B cell (primary cell): ENCODE measurements at regions not wholly inside any gene's neighbourhood (a gene's known extent, or its start where the extent isn't known, plus 50 kb on each side); places are given as distances from the start of the nearest gene placed in this dataset.

ENCODE experiments used
- ATAC-seq: fragments of 200-7000 bp; cut with Tn5 transposase; one replicate; pipeline ENCODE4 v1.10.0; 2021; ENCODE audit warnings: low read depth, mild to moderate bottlenecking, moderate number of reproducible peaks, moderate library complexity
- CTCF ChIA-PET: fragments of 350-600 bp; sonication (Branson Sonifier 250); formaldehyde crosslinking; loops from one replicate; lab custom pipeline; 2021; ENCODE audit warnings: antibody characterized with exemption, inconsistent platforms; lab: Charles Lee
- POLR2A ChIA-PET: fragments of 350-600 bp; sonication (Branson Sonifier 250); formaldehyde crosslinking; loops from one replicate; lab custom pipeline; 2021; ENCODE audit warnings: antibody characterized with exemption; lab: Charles Lee
- DNase-seq: peaks from one replicate; pipeline ENCODE4 v3.0.0; 2013
- H2AFZ ChIP-seq: 2 replicates; pipeline ENCODE4 v1.6.1; 2012; ENCODE audit warnings: mild to moderate bottlenecking, low read depth, low read length; ENCODE audit not compliant: insufficient read depth, poor library complexity, severe bottlenecking
- H3K27ac ChIP-seq, 2 donors: 1 replicate in 1 of 2; 2 replicates in 1 of 2; pipeline ENCODE4 v1.5.1; 2012 to 2013; ENCODE audit warnings: low read length in 2 of 2, mild to moderate bottlenecking in 2 of 2, moderate library complexity in 1 of 2
- H3K27me3 ChIP-seq, 4 experiments: fragments of 200-600 bp in 1 of 4; sonication (generic) in 1 of 4; replicated peaks in 1 of 4; 1 replicate in 2 of 4; 2 replicates in 2 of 4; pipeline versions ENCODE4 v1.6.1 to v1.7.0; 2013 to 2016; ENCODE audit warnings: low read length in 3 of 4, mild to moderate bottlenecking in 2 of 4, mixed read lengths in 1 of 4, moderate library complexity in 1 of 4; ENCODE audit not compliant: insufficient read depth in 4 of 4, control insufficient read depth in 3 of 4; ENCODE audit errors: control extremely low read depth in 1 of 4
- H3K36me3 ChIP-seq, 2 experiments: replicated peaks in 1 of 2; 1 replicate in 1 of 2; 2 replicates in 1 of 2; pipeline versions ENCODE4 v1.6.1 to v1.7.1; 2013; ENCODE audit warnings: low read length in 1 of 2; ENCODE audit not compliant: insufficient read depth in 2 of 2, control insufficient read depth in 1 of 2; ENCODE audit errors: control extremely low read depth in 1 of 2, extremely low read depth in 1 of 2
- H3K4me1 ChIP-seq, 2 donors: fragments of 200-600 bp in 1 of 2; sonication (generic) in 1 of 2; 1 replicate in 1 of 2; 2 replicates in 1 of 2; pipeline versions ENCODE4 v1.5.1 to v1.6.1; 2013 to 2017; ENCODE audit warnings: low read length in 2 of 2; ENCODE audit not compliant: control insufficient read depth in 2 of 2, insufficient read depth in 2 of 2
- H3K4me2 ChIP-seq: replicated peaks from 2 replicates; pipeline ENCODE3; 2012; ENCODE audit warnings: mild to moderate bottlenecking, low read depth, low read length; ENCODE audit not compliant: poor library complexity, severe bottlenecking
- H3K4me3 ChIP-seq, 5 experiments: fragments of 200-600 bp in 1 of 5; sonication (generic) in 1 of 5; 1 replicate in 3 of 5; 2 replicates in 2 of 5; pipeline versions ENCODE4 v1.5.1 to v1.7.0; 2011 to 2016; ENCODE audit warnings: low read length in 4 of 5, mild to moderate bottlenecking in 4 of 5, low read depth in 2 of 5, control low read depth in 1 of 5, moderate library complexity in 1 of 5; ENCODE audit not compliant: insufficient read depth in 1 of 5; ENCODE audit errors: control extremely low read depth in 1 of 5, extremely low read depth in 1 of 5
- H3K79me2 ChIP-seq: fragments of 200-600 bp; sonication (generic); one replicate; pipeline ENCODE4 v1.6.0; 2016; ENCODE audit warnings: low read length; ENCODE audit not compliant: control insufficient read depth, insufficient read depth
- H3K9ac ChIP-seq: fragments of 200-600 bp; sonication (generic); 2 replicates; pipeline ENCODE4 v1.6.1; 2017; ENCODE audit warnings: mild to moderate bottlenecking, low read length, moderate library complexity
- H3K9me3 ChIP-seq, 3 donors: one replicate each; pipeline versions ENCODE4 v1.6.1 to v1.7.1; 2013; ENCODE audit warnings: low read length in 2 of 3; ENCODE audit not compliant: control insufficient read depth in 2 of 3, insufficient read depth in 1 of 3; ENCODE audit errors: control extremely low read depth in 1 of 3
- H4K20me1 ChIP-seq: 2 replicates; pipeline ENCODE4 v1.6.0; 2012; ENCODE audit warnings: mild to moderate bottlenecking, low read length; ENCODE audit not compliant: insufficient read depth, control insufficient read depth, poor library complexity, severe bottlenecking
- H3K27ac Mint-ChIP-seq: one replicate; pipeline ENCODE4 v1.8.0; 2021; ENCODE audit warnings: mixed read lengths
- H3K27me3 Mint-ChIP-seq: one replicate; pipeline ENCODE4 v1.8.0; 2021; ENCODE audit warnings: mixed read lengths
- H3K4me1 Mint-ChIP-seq: one replicate; pipeline ENCODE4 v1.8.0; 2021; ENCODE audit warnings: mixed read lengths
- H3K4me3 Mint-ChIP-seq: one replicate; pipeline ENCODE4 v1.8.0; 2021; ENCODE audit warnings: mixed read lengths
- H3K9me3 Mint-ChIP-seq: one replicate; pipeline ENCODE4 v1.8.0; 2022; ENCODE audit warnings: mixed read lengths; ENCODE audit not compliant: insufficient read depth
- EZH2 ChIP-seq: IDR thresholded peaks from 2 replicates; pipeline ENCODE4 v1.6.1; 2012; ENCODE audit warnings: borderline replicate concordance, low read depth, mild to moderate bottlenecking, moderate library complexity, low read length; ENCODE audit not compliant: insufficient read depth, poor library complexity, severe bottlenecking
- WGBS: methylation state at CpG from one replicate; pipeline ENCODE4 v1.1.5; 2013; ENCODE audit warnings: missing lambda C conversion rate; ENCODE audit not compliant: insufficient coverage; 5-methylcytosine and 5-hydroxymethylcytosine counted together
- intact Hi-C: fragments of 100-400 bp; cut with micrococcal nuclease; formaldehyde crosslinking; loops from one replicate; pipeline ENCODE4 v1.10.0; 2022
- TF ChIP-seq, protein P1 (sequence below): fragments of 200-600 bp; IDR thresholded peaks from one replicate; pipeline ENCODE4 v1.8.0; 2022; ENCODE audit warnings: antibody characterized with exemption, mild to moderate bottlenecking

DNA sequence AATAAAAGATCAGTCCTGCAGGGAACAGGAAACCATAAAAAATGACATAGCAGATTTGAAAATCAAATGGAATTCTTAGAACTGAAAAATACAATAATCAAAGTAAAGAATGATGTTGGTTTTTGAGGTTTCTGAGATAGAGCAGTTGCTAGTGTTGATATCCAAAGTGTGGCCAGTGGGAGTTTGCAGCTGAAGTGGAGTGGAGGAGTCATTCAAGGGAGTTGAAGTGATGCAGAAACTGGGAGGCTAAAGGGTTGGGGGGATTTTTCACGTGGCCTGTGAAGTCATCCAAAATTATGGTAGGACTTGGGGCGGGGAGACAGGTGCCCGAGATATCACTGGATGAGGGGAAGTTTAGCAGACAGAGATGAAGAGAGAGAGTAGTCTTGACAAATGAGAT lies 123.6 kb downstream of the CDC5L start:
- H3K4me3 ChIP-seq: no peak overlapping the region
- H3K27me3 Mint-ChIP-seq: peaks cover 13% of the 10 kb centered on the region
- no peaks in the 10 kb centered on the region for H4K20me1 ChIP-seq
- no peak overlapping the region for H3K4me2 ChIP-seq
- H3K9me3 Mint-ChIP-seq: no peaks in the 10 kb centered on the region
- H3K27ac Mint-ChIP-seq: no peak overlapping the region
- no peak overlapping the region for H3K4me3 Mint-ChIP-seq
- WGBS: 56% methylated on average over 3 of the region's 3 CpGs
- H2AFZ ChIP-seq: no peak overlapping the region
- no peaks in the 10 kb centered on the region for H3K4me1 ChIP-seq
- no peaks in the 10 kb centered on the region for H3K27me3 ChIP-seq
- intact Hi-C loops: no loop called here
- ChIA-PET POLR2A (no interaction called here), CTCF (no interaction called here)
- TF ChIP-seq EZH2: no peak
- TF ChIP-seq, protein P1, sequence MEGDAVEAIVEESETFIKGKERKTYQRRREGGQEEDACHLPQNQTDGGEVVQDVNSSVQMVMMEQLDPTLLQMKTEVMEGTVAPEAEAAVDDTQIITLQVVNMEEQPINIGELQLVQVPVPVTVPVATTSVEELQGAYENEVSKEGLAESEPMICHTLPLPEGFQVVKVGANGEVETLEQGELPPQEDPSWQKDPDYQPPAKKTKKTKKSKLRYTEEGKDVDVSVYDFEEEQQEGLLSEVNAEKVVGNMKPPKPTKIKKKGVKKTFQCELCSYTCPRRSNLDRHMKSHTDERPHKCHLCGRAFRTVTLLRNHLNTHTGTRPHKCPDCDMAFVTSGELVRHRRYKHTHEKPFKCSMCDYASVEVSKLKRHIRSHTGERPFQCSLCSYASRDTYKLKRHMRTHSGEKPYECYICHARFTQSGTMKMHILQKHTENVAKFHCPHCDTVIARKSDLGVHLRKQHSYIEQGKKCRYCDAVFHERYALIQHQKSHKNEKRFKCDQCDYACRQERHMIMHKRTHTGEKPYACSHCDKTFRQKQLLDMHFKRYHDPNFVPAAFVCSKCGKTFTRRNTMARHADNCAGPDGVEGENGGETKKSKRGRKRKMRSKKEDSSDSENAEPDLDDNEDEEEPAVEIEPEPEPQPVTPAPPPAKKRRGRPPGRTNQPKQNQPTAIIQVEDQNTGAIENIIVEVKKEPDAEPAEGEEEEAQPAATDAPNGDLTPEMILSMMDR: no peak
- H3K79me2 ChIP-seq: no peaks in the 10 kb centered on the region
- no peak for DNase-seq
- H3K9ac ChIP-seq: no peak overlapping the region
- no peaks in the 10 kb centered on the region for H3K36me3 ChIP-seq
- no peak for ATAC-seq
- H3K4me1 Mint-ChIP-seq: no peaks in the 10 kb centered on the region
- peaks cover 0 to 3% (median 0%) of the 10 kb centered on the region in 3 donors for H3K9me3 ChIP-seq
- no peak overlapping the region for H3K27ac ChIP-seq

DNA sequence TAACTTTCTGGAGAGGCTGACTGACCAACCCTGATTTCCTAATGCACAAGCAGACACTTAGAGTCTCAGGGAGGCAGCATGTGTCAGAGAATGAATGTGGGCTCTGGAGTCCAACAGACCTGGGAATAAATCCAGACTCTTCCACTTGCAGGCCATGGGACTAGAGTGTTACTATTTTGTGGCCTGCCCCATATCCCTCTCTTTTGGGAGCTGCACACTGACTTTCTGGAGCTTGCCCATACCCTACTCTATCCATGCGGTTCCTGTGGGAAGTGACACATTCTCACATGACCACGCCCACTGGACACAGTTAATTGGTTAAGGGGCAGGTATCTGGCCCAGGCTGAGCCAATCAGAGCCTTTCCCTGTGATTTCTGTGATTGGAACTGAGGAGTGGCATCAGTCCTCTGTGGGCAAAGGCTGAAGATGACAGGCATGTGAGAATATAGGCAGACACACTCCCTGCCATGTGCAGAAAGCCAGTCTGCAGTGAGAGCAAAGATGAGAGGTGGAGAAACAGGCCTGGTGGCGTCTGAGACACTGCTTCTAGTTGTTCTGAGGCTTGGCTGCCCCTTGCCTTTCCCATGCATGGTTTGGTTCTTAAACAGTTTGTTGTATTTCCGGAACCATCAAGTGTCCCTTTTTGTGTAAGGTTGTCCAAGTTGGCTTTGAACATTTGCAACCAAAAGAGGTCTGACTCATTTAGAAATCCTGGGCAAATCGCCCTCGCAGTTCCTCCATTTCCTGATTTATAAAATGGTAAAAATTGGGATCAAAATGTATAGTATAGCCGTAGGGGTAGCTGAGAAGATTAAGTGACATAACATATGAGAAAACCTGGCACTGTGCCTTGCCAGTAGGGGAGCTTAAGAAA lies 125.6 kb downstream of the CDC5L start:
- no peak overlapping the region for H2AFZ ChIP-seq
- ChIA-PET POLR2A (no interaction called here), CTCF (no interaction called here)
- H3K4me3 Mint-ChIP-seq: no peak overlapping the region
- WGBS: 88% methylated on average over 4 of the region's 7 CpGs
- no peaks in the 10 kb centered on the region for H3K36me3 ChIP-seq
- H3K27me3 Mint-ChIP-seq: peaks cover 16% of the 10 kb centered on the region
- DNase-seq: no peak
- H4K20me1 ChIP-seq: no peaks in the 10 kb centered on the region
- TF ChIP-seq, protein P1: no peak
- no peak for TF ChIP-seq EZH2
- H3K4me3 ChIP-seq: no peak overlapping the region
- H3K27ac Mint-ChIP-seq: no peak overlapping the region
- no peak overlapping the region for H3K27ac ChIP-seq
- no peak for ATAC-seq
- no peaks in the 10 kb centered on the region for H3K79me2 ChIP-seq
- no peaks in the 10 kb centered on the region for H3K4me1 ChIP-seq
- H3K9me3 ChIP-seq: peaks cover 0 to 3% (median 0%) of the 10 kb centered on the region in 3 donors
- H3K9ac ChIP-seq: no peak overlapping the region
- no peaks in the 10 kb centered on the region for H3K4me1 Mint-ChIP-seq
- peaks cover 3% of the 10 kb centered on the region for H3K9me3 Mint-ChIP-seq
- no peak overlapping the region for H3K4me2 ChIP-seq
- H3K27me3 ChIP-seq: no peaks in the 10 kb centered on the region
- intact Hi-C loops: no loop called here
